ENCODE measurements at regions not wholly inside any gene's neighbourhood (a gene's known extent, or its start where the extent isn't known, plus 50 kb on each side); places are given as distances from the start of the nearest gene placed in this dataset.

GRCh38 chr21:15423676-15424445 is 305.9 kb upstream of the USP25 start:
- ATAC-seq (no peak), DNase-seq (no peak)
- WGBS, 3 donors: 81 to 85% (median 82%) methylated on average over 4 of the region's 4 CpGs
- intact Hi-C loops (cut with DNase I): no loop called here
- TF ChIP-seq, protein P1, sequence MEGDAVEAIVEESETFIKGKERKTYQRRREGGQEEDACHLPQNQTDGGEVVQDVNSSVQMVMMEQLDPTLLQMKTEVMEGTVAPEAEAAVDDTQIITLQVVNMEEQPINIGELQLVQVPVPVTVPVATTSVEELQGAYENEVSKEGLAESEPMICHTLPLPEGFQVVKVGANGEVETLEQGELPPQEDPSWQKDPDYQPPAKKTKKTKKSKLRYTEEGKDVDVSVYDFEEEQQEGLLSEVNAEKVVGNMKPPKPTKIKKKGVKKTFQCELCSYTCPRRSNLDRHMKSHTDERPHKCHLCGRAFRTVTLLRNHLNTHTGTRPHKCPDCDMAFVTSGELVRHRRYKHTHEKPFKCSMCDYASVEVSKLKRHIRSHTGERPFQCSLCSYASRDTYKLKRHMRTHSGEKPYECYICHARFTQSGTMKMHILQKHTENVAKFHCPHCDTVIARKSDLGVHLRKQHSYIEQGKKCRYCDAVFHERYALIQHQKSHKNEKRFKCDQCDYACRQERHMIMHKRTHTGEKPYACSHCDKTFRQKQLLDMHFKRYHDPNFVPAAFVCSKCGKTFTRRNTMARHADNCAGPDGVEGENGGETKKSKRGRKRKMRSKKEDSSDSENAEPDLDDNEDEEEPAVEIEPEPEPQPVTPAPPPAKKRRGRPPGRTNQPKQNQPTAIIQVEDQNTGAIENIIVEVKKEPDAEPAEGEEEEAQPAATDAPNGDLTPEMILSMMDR (IDR thresholded peaks at IDR 0.05): no peak
- no peaks in the 10 kb centered on the region for H3K27me3 ChIP-seq (ENCODE audit: insufficient read depth in 3 of 3, low read length in 2 of 3)
- no peak overlapping the region for H3K4me3 ChIP-seq
- no peak overlapping the region for H3K27ac ChIP-seq
- no peaks in the 10 kb centered on the region for H3K4me1 ChIP-seq
- H3K9me3 ChIP-seq: no peaks in the 10 kb centered on the region
- H3K36me3 ChIP-seq (ENCODE audit: insufficient read depth in 1 of 2, low read depth in 1 of 2): no peaks in the 10 kb centered on the region

DNA sequence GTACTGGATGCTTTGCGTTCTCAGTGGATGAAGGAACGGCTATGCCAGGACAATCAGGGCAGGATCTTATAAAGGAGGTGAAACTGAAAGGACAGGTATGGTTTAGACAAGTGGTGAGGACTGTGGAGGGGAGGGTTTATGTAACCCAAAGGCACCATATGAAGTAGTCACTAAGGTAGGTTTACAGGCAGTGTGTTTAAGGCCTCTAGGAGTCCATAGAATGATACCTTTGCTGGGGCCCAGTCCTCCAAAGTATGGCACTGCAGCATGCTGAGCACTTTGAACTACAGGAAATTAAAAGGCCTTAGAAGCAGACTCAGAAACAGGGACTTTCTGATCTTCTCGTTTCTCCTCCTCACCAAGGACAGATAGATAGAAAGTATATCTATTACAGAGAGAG is 304.7 kb upstream of the USP25 start:
- no peak for ATAC-seq
- no peaks in the 10 kb centered on the region for H3K27me3 ChIP-seq (ENCODE audit: insufficient read depth in 3 of 3, low read length in 2 of 3)
- intact Hi-C loops (cut with DNase I): no loop called here
- DNase-seq: no peak
- H3K27ac ChIP-seq: no peak overlapping the region
- H3K36me3 ChIP-seq (ENCODE audit: insufficient read depth in 1 of 2, low read depth in 1 of 2): no peaks in the 10 kb centered on the region
- H3K4me3 ChIP-seq: no peak overlapping the region
- H3K9me3 ChIP-seq: no peaks in the 10 kb centered on the region
- WGBS, 3 donors: 90 to 97% (median 96%) methylated on average over 3 of the region's 3 CpGs
- H3K4me1 ChIP-seq: no peaks in the 10 kb centered on the region
- TF ChIP-seq, protein P1 (IDR thresholded peaks at IDR 0.05): no peak

DNA sequence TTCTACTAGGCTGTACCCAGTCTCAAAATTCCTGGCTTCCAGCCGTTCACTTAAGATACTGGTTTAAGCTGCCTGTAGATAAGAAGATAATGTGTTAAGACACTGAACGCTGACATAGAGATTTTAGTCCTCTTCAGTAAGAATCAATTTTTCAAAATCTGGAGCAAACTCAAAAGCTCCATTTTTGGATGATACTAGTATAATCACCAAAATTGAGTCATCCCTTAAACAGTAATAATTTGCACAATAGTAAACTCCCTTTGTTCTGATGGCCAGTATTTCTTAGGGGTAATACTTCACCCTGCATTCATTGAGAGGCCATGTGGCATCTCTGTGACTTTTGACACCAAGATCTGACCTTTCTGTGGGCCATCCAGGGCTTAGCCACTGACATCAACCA is 299.8 kb upstream of the USP25 start:
- no peaks in the 10 kb centered on the region for H3K27me3 ChIP-seq (ENCODE audit: insufficient read depth in 3 of 3, low read length in 2 of 3)
- no peak for ATAC-seq
- H3K4me3 ChIP-seq: no peak overlapping the region
- no peak overlapping the region for H3K27ac ChIP-seq
- DNase-seq: no peak
- WGBS, 3 donors: 52 to 76% (median 64%) methylated on average over 2 of the region's 2 CpGs
- TF ChIP-seq, protein P1 (IDR thresholded peaks at IDR 0.05): no peak
- H3K9me3 ChIP-seq: no peaks in the 10 kb centered on the region
- H3K4me1 ChIP-seq: peaks cover 6% of the 10 kb centered on the region
- intact Hi-C loops (cut with DNase I): no loop called here
- no peaks in the 10 kb centered on the region for H3K36me3 ChIP-seq (ENCODE audit: insufficient read depth in 1 of 2, low read depth in 1 of 2)

DNA sequence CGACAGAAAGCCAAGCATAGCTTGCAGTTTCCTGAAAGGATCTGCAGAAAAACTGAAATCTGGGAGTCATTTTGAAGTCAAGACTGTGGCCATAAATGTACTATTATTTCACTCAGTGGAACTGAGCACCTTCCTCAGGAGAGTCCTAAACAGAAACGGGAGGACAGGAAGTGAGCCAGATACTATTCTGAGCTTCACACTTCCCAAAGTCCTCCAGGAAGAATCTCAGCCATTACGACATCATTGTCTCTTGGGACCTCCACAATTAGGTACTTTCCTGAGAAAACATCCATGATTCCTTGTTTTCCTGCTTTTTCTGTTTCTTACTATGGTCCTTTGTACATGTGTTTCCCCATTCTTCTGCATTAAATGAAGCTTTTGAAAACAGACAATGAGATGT is 299.2 kb upstream of the USP25 start:
- Histone ChIP-seq H3K27me3 (ENCODE audit: insufficient read depth in 3 of 3, low read length in 2 of 3) (no peaks in the 10 kb centered on the region), H3K36me3 (ENCODE audit: insufficient read depth in 1 of 2, low read depth in 1 of 2) (no peaks in the 10 kb centered on the region), H3K4me1 (peaks cover 6% of the 10 kb centered on the region), H3K4me3 (no peak overlapping the region), H3K9me3 (no peaks in the 10 kb centered on the region), H3K27ac (no peak overlapping the region)
- TF ChIP-seq, protein P1 (IDR thresholded peaks at IDR 0.05): no peak
- intact Hi-C loops (cut with DNase I): no loop called here
- ATAC-seq: peak in 3 of 4 donors; percentile 65 to 78 (median 67)
- DNase-seq: no peak
- 23 to 34% (median 27%) methylated on average over 3 of the region's 3 CpGs for WGBS, 3 donors

- Histone ChIP-seq H3K4me1 (peaks cover 6% of the 10 kb centered on the region), H3K36me3 (ENCODE audit: insufficient read depth in 1 of 2, low read depth in 1 of 2) (no peaks in the 10 kb centered on the region), H3K9me3 (no peaks in the 10 kb centered on the region), H3K27ac (no peak overlapping the region), H3K27me3 (ENCODE audit: insufficient read depth in 3 of 3, low read length in 2 of 3) (no peaks in the 10 kb centered on the region), H3K4me3 (no peak overlapping the region)
- ATAC-seq: no peak
- 97 to 100% (median 100%) methylated on average over 1 of the region's 1 CpG for WGBS, 3 donors
- TF ChIP-seq, protein P1 (IDR thresholded peaks at IDR 0.05): no peak
- DNase-seq: no peak
- intact Hi-C loops (cut with DNase I): no loop called here
Measured at GRCh38 chr21:15431053-15431452, 298.7 kb upstream of the USP25 start.
